Tibial nerve (tissue), 4 donors: ENCODE measurements at regions not wholly inside any gene's neighbourhood (a gene's known extent, or its start where the extent isn't known, plus 50 kb on each side); places are given as distances from the start of the nearest gene placed in this dataset.

Experiments used
- CTCF ChIP-seq, 5 experiments: fragments of 200-600 bp in 3 of 5; fragments of 450-650 bp in 2 of 5; sonication (generic) in 3 of 5; IDR thresholded peaks; one replicate each; pipeline ENCODE4 v1.5.1; 2016 to 2019; ENCODE audit warnings: antibody characterized with exemption in 5 of 5, mild to moderate bottlenecking in 3 of 5, moderate library complexity in 2 of 5
- EP300 ChIP-seq, 2 donors: sonication (generic); formaldehyde crosslinking; IDR thresholded peaks; one replicate each; pipeline ENCODE4 v1.6.1; 2017; ENCODE audit warnings: antibody characterized with exemption in 2 of 2, mild to moderate bottlenecking in 1 of 2
- POLR2A ChIP-seq, 2 donors: fragments of 450-650 bp; IDR thresholded peaks; one replicate each; pipeline ENCODE4 v1.6.1; 2017; ENCODE audit warnings: antibody characterized with exemption in 2 of 2, mild to moderate bottlenecking in 2 of 2, moderate library complexity in 2 of 2

GRCh38 chr9:107721705-107722245 lies 232.2 kb upstream of the KLF4 start:
- TF ChIP-seq POLR2A (IDR thresholded peaks at IDR 0.05), result no peak
- TF ChIP-seq CTCF (IDR thresholded peaks at IDR 0.05), result no peak
- no peak for TF ChIP-seq EP300 (IDR thresholded peaks at IDR 0.05)
